WERI-Rb-1 (cell line): ENCODE measurements at regions not wholly inside any gene's neighbourhood (a gene's known extent, or its start where the extent isn't known, plus 50 kb on each side); places are given as distances from the start of the nearest gene placed in this dataset.

ENCODE experiments used
- DNase-seq: peaks from one replicate; pipeline ENCODE4 v3.0.0-alpha.2; 2020
- H3K27ac ChIP-seq: fragments of 250-450 bp; sonication (Bioruptor Pico); 2 replicates; pipeline ENCODE4 v1.5.1; 2020; ENCODE audit warnings: mild to moderate bottlenecking, moderate library complexity
- H3K27me3 ChIP-seq: fragments of 250-450 bp; sonication (Bioruptor Pico); 2 replicates; pipeline ENCODE4 v1.5.1; 2021; ENCODE audit warnings: mild to moderate bottlenecking, low read depth, moderate library complexity; ENCODE audit not compliant: insufficient read depth, severe bottlenecking
- H3K36me3 ChIP-seq: fragments of 250-450 bp; sonication (Bioruptor Pico); 2 replicates; pipeline ENCODE4 v1.5.1; 2020; ENCODE audit warnings: mild to moderate bottlenecking, moderate library complexity
- H3K4me3 ChIP-seq: 2 replicates; pipeline ENCODE4 v1.5.1; 2011; ENCODE audit warnings: low read depth, mild to moderate bottlenecking, control low read depth, low read length
- H3K9me3 ChIP-seq: fragments of 250-450 bp; sonication (Bioruptor Pico); 2 replicates; pipeline ENCODE4 v1.5.1; 2021; ENCODE audit warnings: mild to moderate bottlenecking, moderate library complexity; ENCODE audit not compliant: severe bottlenecking
- CTCF ChIP-seq: IDR thresholded peaks from 2 replicates; pipeline ENCODE4 v1.5.1; 2011; ENCODE audit warnings: low read depth, mild to moderate bottlenecking, control low read depth, inconsistent platforms, low read length

DNA sequence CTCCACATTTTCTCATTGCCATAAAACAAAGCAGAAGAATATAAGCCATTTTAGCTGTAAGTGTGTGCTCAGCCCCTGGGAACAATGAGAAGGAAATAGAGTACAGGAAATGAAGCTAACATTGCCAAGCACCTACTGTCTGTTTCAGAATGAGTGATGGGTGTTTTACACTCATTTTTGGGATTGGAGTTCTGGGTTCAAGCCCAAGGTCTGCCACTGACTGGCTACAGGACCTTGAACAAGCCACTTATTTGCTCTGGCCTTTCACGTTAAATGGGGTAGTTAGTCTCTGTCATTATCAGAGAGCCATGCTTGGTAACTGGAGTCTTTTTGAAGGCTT is 80.7 kb upstream of the KAZN start:
- DNase-seq = no peak
- Histone ChIP-seq H3K27ac (no peak overlapping the region), H3K4me3 (no peak overlapping the region), H3K9me3 (no peaks in the 10 kb centered on the region), H3K27me3 (peaks cover 82% of the 10 kb centered on the region), H3K36me3 (no peaks in the 10 kb centered on the region)
- TF ChIP-seq CTCF = no peak

DNA sequence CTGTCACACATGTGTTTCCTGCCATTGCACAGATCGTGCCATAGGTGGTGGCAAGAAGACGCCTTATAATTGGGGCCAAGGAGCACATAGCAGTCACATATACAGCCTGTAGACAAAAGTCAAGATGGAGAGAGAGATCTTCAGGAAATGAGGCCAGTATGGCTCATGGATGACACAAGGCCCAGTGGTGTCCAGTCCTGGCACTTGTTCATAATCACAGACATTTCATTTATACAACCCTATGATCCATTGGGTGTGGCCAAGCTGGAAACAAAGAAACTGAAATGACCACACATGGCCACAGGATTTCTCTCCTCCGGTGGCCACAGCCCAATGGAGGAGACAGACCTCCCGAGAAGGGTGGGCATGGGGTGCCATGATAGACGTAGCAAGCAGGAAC is 78.5 kb upstream of the KAZN start:
- Histone ChIP-seq H3K9me3 (no peaks in the 10 kb centered on the region), H3K4me3 (no peak overlapping the region), H3K27me3 (peaks cover 91% of the 10 kb centered on the region), H3K27ac (no peak overlapping the region), H3K36me3 (no peaks in the 10 kb centered on the region)
- no peak for DNase-seq
- no peak for TF ChIP-seq CTCF

DNA sequence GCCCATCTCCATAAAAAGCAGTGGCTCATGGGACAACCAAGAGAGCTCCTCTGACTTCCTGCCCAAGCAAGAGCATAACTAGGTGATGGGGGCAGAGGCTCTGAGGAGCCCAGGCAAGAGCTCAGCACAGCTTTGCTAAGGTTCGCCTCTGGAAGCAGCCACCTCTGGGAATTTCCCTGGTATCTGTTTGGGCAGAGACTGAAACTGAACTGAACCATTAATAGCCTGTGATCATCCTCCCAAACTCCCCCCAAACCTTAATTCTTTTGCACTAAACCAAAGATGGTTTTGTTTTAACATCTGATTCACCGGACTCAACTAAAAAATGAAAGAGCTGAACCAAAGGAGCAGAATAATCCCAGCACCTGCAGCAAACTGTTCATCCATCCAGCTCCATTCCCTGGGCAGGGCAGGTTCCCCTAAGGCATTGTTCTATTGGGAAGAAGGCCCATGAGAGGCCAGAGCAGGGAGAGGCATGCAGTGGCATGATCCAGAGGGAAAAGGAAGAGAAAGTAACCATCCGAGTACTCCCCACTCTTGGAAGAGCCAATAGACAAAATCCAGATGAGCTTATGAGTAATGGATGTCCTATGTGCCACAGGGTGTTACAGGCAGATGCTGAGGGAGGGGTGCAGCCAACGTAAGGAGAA is 77.8 kb upstream of the KAZN start:
- no peak overlapping the region for H3K4me3 ChIP-seq
- no peak overlapping the region for H3K27ac ChIP-seq
- no peaks in the 10 kb centered on the region for H3K36me3 ChIP-seq
- no peaks in the 10 kb centered on the region for H3K9me3 ChIP-seq
- DNase-seq = no peak
- TF ChIP-seq CTCF = no peak
- H3K27me3 ChIP-seq = peaks cover 91% of the 10 kb centered on the region

DNA sequence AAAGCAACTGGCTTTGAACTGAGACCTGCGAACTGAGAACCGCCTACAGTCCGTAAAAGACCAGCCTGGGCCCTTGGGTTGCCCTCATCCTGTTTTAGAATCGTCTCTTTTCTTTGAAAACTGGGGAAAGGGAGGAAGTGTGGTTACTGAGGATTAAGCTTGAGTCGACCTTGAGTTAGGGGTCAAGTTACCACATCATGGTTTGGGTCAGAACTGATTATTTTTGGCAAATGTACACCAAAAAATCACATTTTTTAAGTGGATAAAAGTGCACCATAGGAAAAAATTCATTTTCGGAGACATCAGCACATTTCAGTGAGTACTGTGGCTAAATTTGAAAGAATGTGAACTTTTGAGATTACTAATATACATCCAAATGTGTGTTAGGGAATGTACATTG is 76.9 kb upstream of the KAZN start:
- H3K4me3 ChIP-seq = no peak overlapping the region
- H3K36me3 ChIP-seq = no peaks in the 10 kb centered on the region
- H3K27ac ChIP-seq = no peak overlapping the region
- H3K27me3 ChIP-seq = peaks cover 93% of the 10 kb centered on the region
- TF ChIP-seq CTCF = no peak
- no peak for DNase-seq
- H3K9me3 ChIP-seq = no peaks in the 10 kb centered on the region

GRCh38 chr1:14522077-14522925 is 76.2 kb upstream of the KAZN start:
- Histone ChIP-seq H3K27me3 (peaks cover 93% of the 10 kb centered on the region), H3K36me3 (no peaks in the 10 kb centered on the region), H3K4me3 (no peak overlapping the region), H3K9me3 (no peaks in the 10 kb centered on the region), H3K27ac (no peak overlapping the region)
- no peak for DNase-seq
- no peak for TF ChIP-seq CTCF
